Activated CD8-positive, alpha-beta memory T cell treated with anti-CD3 and anti-CD28 coated beads, Interleukin-2, amount 50 U/mL, for 24 hours (primary cell): ENCODE measurements at regions not wholly inside any gene's neighbourhood (a gene's known extent, or its start where the extent isn't known, plus 50 kb on each side); places are given as distances from the start of the nearest gene placed in this dataset.

ENCODE experiments used
- DNase-seq: peaks from one replicate; pipeline ENCODE4 v3.0.0-alpha.2; 2020; ENCODE audit errors: extremely low read depth

- no peak for DNase-seq
Measured at GRCh38 chr14:34021096-34021495, 70.2 kb upstream of the EGLN3 start.

DNA sequence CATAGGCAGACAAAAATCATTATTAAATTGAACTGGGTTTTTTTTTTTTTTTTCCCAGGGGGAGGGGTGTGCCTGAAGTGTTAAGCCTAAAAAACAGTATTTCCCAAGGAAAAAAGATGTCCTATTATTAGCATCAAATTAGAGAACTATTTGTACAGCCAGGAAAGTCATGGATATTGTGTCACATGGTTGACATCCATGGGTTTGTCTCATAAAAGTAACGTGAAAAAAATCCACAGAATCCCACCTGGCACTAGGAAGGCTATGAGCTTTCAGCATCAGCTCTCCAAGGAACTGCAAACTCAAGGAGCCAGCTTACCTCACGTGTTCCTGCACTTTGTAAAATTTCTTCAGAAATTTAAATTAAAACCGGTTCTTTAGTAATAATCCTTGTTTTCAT lies 69.1 kb upstream of the EGLN3 start:
- DNase-seq: no peak

DNA sequence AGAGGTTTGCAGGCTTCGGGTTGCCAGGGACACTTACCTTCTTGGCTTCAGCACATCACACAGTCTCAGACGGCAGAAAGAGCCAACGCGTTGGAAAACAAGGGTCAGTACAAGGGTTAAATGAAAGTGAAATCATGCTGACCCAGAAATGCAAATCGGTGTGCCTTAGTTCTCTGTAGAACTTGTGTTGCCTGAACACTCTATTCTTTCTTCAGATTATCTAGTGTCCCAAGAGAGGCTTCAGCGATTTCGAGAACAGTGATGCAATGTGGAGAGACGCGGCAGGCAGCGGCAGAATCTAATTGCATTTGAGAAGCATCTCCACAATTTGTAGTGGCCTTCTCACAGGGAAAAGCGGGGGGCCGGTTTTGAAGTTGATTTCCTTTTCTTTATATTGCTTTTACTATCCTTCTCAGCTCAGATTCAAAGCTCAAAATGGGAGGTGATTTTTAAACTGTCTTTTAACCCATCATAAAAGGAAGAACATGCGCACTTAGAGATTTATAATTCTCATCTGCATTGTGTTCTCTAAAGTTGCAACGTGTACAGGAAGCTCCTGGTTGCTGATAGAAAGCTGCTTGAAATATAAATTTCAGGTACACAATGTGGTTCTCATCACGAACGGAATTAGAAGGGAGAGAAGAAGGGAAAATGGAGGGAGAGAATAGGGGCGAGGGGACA lies 67.8 kb upstream of the EGLN3 start:
- DNase-seq: no peak

DNA sequence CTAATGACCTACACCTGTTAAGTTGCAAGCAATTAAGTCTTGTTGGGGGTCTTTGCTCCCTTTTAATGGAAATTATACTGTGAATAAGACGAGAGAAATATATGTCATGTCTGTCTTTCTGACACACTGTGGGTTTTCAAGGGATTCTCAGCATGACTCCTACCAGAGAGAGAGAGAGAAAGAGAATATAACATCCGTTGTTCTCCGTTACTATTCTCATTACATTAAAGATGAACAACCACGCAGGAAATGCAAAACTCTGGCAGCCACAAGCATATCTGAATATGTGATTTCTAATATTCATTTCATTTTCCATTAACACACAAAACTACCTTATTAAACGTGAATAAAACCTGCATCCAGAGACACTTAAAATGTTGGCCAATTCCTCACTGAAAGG lies 67.3 kb upstream of the EGLN3 start:
- no peak for DNase-seq

DNA sequence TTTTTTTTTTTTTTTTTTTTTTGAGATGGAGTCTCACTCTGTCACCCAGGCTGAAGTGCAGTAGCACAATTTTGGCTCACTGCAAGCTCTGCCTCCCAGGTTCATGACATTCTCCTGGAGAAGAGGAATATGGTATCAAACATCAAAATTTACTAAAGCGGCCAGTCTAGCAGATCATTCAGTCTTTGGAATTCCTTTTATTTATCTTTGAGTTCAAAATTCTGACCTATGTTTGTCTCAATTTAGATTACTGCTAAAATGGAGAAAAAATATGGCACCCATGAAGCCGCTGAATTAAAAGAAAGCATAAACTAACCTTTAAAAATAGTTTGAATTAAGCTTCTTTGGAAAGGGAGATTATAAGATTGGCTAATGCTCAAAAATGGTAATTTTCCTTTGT lies 64.5 kb upstream of the EGLN3 start:
- DNase-seq: no peak

GRCh38 chr14:34014936-34015335 lies 64.1 kb upstream of the EGLN3 start:
- no peak for DNase-seq

DNA sequence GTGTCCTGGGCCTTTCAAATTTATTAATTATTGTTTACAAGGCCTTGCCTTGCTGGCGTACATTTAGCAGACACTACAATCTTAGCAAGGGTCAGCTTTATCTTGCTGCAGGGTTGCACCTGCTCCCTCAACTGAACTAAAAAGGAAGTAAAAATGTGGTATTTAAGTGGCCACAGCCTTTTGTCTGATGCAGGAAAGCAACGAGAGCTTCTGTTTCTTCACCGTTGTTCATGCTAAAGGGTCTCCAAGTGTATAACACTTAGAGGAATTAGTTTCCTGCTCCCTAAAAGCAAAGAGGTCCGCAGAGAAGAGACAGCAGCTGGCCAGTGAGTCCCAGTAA lies 62.8 kb upstream of the EGLN3 start:
- no peak for DNase-seq

GRCh38 chr14:34012978-34013720 lies 62.3 kb upstream of the EGLN3 start:
- no peak for DNase-seq

DNA sequence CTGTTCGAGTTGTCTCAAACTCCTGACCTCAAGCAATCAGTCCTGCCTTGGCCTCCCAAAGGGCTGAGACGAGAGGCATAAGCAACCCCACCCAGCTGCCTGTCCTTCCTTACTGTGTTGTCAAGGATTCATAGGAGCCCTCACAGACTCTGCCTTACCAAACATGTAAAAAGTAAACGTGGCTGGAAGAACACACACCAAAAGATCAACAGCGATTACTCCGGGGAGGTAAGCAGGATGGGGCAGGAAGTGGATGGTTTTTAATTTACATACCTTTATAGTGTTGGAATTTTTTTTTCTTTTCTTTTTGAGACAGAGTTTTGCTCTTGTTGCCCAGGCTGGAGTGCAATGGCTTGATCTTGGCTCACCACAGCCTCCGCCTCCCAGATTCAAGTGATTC lies 61.5 kb upstream of the EGLN3 start:
- no peak for DNase-seq

- DNase-seq: no peak
Measured at GRCh38 chr14:34009956-34010355, 59.1 kb upstream of the EGLN3 start.

DNA sequence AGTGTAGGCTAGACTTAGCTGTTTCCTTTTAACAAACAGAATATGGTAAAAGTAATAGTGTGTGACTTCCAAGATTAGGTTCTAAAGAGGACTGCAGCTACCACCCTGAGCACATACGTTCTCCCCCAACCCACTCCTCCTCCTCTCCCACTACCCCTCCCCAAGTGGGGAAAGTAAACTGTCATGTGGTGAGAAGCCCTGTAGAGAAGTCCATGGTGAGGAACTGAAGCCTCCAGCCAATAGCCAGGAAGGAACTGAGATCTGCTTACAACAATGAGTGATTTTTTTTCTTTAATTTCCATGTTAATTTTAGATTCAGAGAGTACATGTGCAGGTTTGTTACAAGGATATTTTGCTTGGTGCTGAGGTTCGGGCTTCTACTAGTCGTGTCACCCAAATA lies 57.0 kb upstream of the EGLN3 start:
- DNase-seq: no peak

DNA sequence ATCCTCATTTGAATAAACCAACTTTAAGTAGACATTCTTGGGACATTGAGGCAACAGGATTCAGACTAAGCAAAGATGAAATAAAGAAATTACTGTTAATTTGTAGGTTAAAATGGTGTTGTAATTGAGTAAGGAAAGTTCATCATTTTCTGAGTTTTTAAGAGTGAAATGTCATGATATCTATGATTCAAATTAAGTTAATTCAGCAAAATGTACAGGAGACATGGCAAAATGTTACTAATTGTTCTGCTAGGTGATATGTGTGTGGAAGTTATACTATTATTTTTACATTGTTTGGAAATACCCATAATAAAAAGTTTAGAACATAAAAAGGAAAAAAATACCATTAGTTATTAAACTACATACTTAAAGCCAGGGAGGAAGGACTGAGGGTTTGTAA lies 55.0 kb upstream of the EGLN3 start:
- DNase-seq: no peak

DNA sequence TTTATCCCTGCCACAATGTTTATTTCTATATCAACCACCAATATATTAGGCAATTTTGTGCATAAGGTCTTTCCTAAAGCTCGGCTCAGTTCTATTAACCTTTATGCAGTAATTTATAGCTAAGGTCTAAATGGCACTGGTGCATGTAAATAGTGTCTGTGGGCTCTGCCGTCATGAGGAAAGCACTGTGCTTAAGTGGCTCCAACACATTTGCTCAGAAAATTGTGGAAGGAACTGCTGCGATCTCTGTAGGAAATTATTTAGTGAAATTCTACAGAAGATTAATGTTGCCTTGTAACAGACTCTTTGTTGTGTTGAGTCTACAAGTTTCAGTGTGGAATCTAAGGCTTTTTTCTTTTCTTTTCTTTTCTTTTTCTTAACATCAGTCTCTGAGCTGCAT lies 54.0 kb upstream of the EGLN3 start:
- DNase-seq: no peak

DNA sequence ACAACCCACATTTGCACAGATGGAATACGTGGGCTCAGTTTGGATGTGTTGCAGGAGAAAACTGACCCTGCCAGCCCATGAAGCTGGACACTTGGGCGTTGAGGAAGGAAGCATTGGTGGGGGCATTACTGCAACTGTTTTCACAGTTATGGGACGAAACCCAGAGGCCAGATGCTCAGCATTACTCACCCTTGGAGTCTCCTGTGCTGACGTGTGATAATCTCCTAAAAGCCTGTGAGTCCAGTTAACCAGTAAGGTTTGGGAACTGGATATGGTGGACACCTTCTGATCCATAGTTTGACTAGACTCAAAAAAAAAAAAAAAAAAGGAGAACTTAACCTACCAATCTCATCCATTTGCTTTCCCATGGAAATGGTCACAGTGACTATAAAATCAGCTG lies 52.8 kb upstream of the EGLN3 start:
- DNase-seq: no peak

GRCh38 chr14:34003082-34003668 lies 52.3 kb upstream of the EGLN3 start:
- DNase-seq: no peak
